ENCODE measurements at regions not wholly inside any gene's neighbourhood (a gene's known extent, or its start where the extent isn't known, plus 50 kb on each side); places are given as distances from the start of the nearest gene placed in this dataset.

DNA sequence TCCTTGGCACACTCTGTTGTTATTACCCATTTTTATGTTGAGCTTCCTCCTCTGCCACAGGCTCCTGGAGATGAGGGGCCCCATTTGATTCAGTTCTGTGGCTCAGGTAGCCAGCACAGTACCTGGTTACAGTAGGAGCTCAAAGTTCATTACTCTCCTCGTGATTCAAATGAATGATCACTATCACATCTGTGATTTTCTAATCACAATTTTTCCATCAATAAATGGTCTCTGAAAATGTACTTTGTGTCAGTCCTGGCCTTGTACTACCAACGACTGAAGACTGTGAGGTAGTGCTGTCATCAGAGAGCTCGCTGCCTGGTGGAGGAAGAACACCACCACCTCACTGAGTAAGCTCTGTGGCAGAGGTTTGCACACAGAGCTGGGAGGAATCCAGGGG lies 106.8 kb upstream of the JUN start:
- Histone ChIP-seq H3K27me3 (ENCODE audit: insufficient read depth, low read length, poor library complexity) (no peaks in the 10 kb centered on the region), H3K79me1 (ENCODE audit: low read length) (no peaks in the 10 kb centered on the region)
- WGBS (ENCODE audit: extremely low coverage, insufficient coverage, low lambda C conversion rate) = no CpG with 5 or more reads among the region's 3 CpGs

DNA sequence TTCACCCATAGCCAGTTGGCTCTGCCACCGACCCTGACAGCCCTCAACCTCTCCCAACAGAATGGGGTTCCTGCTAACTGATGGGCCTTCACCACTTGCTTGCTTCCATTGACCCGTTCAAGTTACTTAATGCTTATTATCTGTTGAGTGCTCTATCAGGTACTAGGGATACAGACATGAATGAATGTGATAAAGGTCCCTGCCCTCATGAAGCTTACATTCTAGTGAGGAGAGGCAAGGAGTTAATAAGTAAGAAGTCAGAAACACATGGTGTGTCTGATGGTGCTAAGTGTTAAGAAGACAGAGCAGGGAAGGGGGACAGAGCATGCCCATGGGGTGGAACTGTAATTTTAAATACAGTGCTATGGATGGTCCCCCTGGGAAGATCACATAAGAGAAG lies 107.5 kb upstream of the JUN start:
- Histone ChIP-seq H3K36me3 (ENCODE audit: control insufficient read depth, insufficient read depth, low read length) (no peaks in the 10 kb centered on the region), H3K27ac (ENCODE audit: low read depth, low read length) (no peak overlapping the region), H3K18ac (ENCODE audit: low read length) (no peak overlapping the region), H3K4me2 (ENCODE audit: low read length) (no peak overlapping the region), H2BK5ac (ENCODE audit: low read length) (no peak overlapping the region), H3K9ac (ENCODE audit: low read length) (no peak overlapping the region), H3K4ac (ENCODE audit: low read depth, low read length) (no peak overlapping the region), H2AK5ac (ENCODE audit: low read length) (no peak overlapping the region), H3K79me1 (ENCODE audit: low read length) (no peaks in the 10 kb centered on the region), H4K8ac (ENCODE audit: low read depth, low read length) (no peak overlapping the region), H2BK15ac (replicated peaks; ENCODE audit: low read depth) (no peak overlapping the region), H2BK120ac (ENCODE audit: low read depth, low read length) (no peak overlapping the region), H4K5ac (ENCODE audit: low read length) (no peak overlapping the region), H3K23ac (ENCODE audit: low read length) (no peak overlapping the region), H3K4me1 (ENCODE audit: control insufficient read depth, low read depth, low read length) (peaks cover 4% of the 10 kb centered on the region), H3K27me3 (ENCODE audit: insufficient read depth, low read length, poor library complexity) (no peaks in the 10 kb centered on the region), H3K79me2 (ENCODE audit: control insufficient read depth, insufficient read depth, low read length) (no peaks in the 10 kb centered on the region), H3K56ac (ENCODE audit: low read length) (no peak overlapping the region), H3K4me3 (ENCODE audit: low read length) (no peak overlapping the region)
- no CpG with 5 or more reads among the region's 2 CpGs for WGBS (ENCODE audit: extremely low coverage, insufficient coverage, low lambda C conversion rate)
- no peak for DNase-seq

More for the DNA sequence above, 106.8 kb upstream of the JUN start:
- DNase-seq = no peak
- H4K8ac ChIP-seq (ENCODE audit: low read depth, low read length) = no peak overlapping the region
- H3K27ac ChIP-seq (ENCODE audit: low read depth, low read length) = no peak overlapping the region
- no peak overlapping the region for H3K18ac ChIP-seq (ENCODE audit: low read length)
- no peaks in the 10 kb centered on the region for H3K36me3 ChIP-seq (ENCODE audit: control insufficient read depth, insufficient read depth, low read length)
- H3K79me2 ChIP-seq (ENCODE audit: control insufficient read depth, insufficient read depth, low read length) = no peaks in the 10 kb centered on the region
- H3K56ac ChIP-seq (ENCODE audit: low read length) = no peak overlapping the region
- no peak overlapping the region for H2BK120ac ChIP-seq (ENCODE audit: low read depth, low read length)
- no peak overlapping the region for H3K23ac ChIP-seq (ENCODE audit: low read length)
- H3K4ac ChIP-seq (ENCODE audit: low read depth, low read length) = no peak overlapping the region
- H3K4me1 ChIP-seq (ENCODE audit: control insufficient read depth, low read depth, low read length) = no peaks in the 10 kb centered on the region
- no peak overlapping the region for H2BK15ac ChIP-seq (replicated peaks; ENCODE audit: low read depth)
- H3K9ac ChIP-seq (ENCODE audit: low read length) = no peak overlapping the region
- no peak overlapping the region for H2BK5ac ChIP-seq (ENCODE audit: low read length)
- H2AK5ac ChIP-seq (ENCODE audit: low read length) = no peak overlapping the region
- no peak overlapping the region for H3K4me3 ChIP-seq (ENCODE audit: low read length)
- H3K4me2 ChIP-seq (ENCODE audit: low read length) = no peak overlapping the region
- H4K5ac ChIP-seq (ENCODE audit: low read length) = no peak overlapping the region

DNA sequence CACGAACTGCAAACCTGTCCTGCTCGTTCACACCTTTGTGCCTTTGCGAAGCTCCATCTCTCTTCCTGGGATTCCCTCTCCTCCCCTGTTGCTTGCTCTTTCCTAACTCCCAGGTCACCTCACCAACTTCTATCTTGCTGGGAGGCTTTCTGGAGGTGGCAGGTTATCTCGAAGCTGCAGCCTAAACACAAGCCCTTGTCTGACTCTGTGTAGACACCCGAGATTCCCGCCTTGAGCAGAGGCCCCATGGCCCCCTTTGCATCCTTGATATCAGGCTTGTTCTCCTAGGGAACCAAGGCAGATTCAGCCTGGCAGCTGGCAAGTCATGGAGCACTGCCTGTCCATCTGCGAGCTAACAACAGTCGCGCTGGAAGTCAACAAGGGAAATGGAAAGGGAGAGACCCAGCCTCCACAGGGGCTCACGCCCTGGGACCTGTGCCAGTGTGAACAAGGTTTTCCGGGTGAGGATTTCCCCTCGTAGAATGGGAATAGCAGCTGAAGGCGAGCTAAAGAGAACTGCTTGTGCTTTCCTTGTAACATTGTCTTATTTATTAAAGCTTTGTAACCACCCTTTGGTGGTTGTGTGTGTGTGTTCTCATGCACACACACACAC lies 109.5 kb upstream of the JUN start:
- Histone ChIP-seq H3K18ac (ENCODE audit: low read length) (no peak overlapping the region), H3K4me2 (ENCODE audit: low read length) (no peak overlapping the region), H4K5ac (ENCODE audit: low read length) (no peak overlapping the region), H2BK5ac (ENCODE audit: low read length) (no peak overlapping the region), H3K79me1 (ENCODE audit: low read length) (no peaks in the 10 kb centered on the region), H3K27ac (ENCODE audit: low read depth, low read length) (no peak overlapping the region), H3K56ac (ENCODE audit: low read length) (no peak overlapping the region), H3K9ac (ENCODE audit: low read length) (no peak overlapping the region), H3K79me2 (ENCODE audit: control insufficient read depth, insufficient read depth, low read length) (no peaks in the 10 kb centered on the region), H3K23ac (ENCODE audit: low read length) (no peak overlapping the region), H3K4ac (ENCODE audit: low read depth, low read length) (no peak overlapping the region), H2BK15ac (replicated peaks; ENCODE audit: low read depth) (no peak overlapping the region), H3K27me3 (ENCODE audit: insufficient read depth, low read length, poor library complexity) (no peaks in the 10 kb centered on the region), H2BK120ac (ENCODE audit: low read depth, low read length) (no peak overlapping the region), H3K4me1 (ENCODE audit: control insufficient read depth, low read depth, low read length) (peaks cover 6% of the 10 kb centered on the region), H3K4me3 (ENCODE audit: low read length) (no peak overlapping the region), H2AK5ac (ENCODE audit: low read length) (no peak overlapping the region), H3K36me3 (ENCODE audit: control insufficient read depth, insufficient read depth, low read length) (no peaks in the 10 kb centered on the region), H4K8ac (ENCODE audit: low read depth, low read length) (no peak overlapping the region)
- no peak for DNase-seq
- WGBS (ENCODE audit: extremely low coverage, insufficient coverage, low lambda C conversion rate) = no CpG with 5 or more reads among the region's 13 CpGs

DNA sequence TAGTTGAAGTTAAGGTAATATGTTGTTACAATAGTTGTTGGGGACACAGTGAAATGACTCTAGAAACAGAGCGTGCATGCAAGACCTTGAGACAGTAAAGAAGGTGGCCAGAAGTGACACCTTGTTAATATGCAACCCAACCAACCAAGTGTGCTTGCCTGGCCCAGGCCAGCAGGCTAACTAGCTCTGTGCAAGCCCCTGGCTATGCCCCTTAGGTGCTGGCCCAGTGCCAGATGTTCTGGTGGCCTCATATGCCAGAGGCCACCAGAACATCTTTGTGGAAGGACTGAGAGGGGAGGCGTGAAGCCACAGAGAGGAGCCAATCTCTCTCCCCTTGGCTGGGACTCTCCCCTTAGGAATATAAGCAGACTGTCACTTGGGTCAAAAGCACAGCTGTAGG lies 111.2 kb upstream of the JUN start:
- Histone ChIP-seq H3K9ac (ENCODE audit: low read length) (no peak overlapping the region), H3K4me1 (ENCODE audit: control insufficient read depth, low read depth, low read length) (peaks cover 9% of the 10 kb centered on the region), H3K27me3 (ENCODE audit: insufficient read depth, low read length, poor library complexity) (no peaks in the 10 kb centered on the region), H3K79me2 (ENCODE audit: control insufficient read depth, insufficient read depth, low read length) (no peaks in the 10 kb centered on the region), H3K18ac (ENCODE audit: low read length) (no peak overlapping the region), H3K79me1 (ENCODE audit: low read length) (no peaks in the 10 kb centered on the region), H2BK15ac (replicated peaks; ENCODE audit: low read depth) (no peak overlapping the region), H3K36me3 (ENCODE audit: control insufficient read depth, insufficient read depth, low read length) (no peaks in the 10 kb centered on the region), H2BK120ac (ENCODE audit: low read depth, low read length) (no peak overlapping the region), H2AK5ac (ENCODE audit: low read length) (no peak overlapping the region), H3K27ac (ENCODE audit: low read depth, low read length) (no peak overlapping the region), H3K4me3 (ENCODE audit: low read length) (no peak overlapping the region), H3K23ac (ENCODE audit: low read length) (no peak overlapping the region), H2BK5ac (ENCODE audit: low read length) (no peak overlapping the region), H3K56ac (ENCODE audit: low read length) (no peak overlapping the region), H4K5ac (ENCODE audit: low read length) (no peak overlapping the region), H3K4ac (ENCODE audit: low read depth, low read length) (no peak overlapping the region), H4K8ac (ENCODE audit: low read depth, low read length) (no peak overlapping the region), H3K4me2 (ENCODE audit: low read length) (no peak overlapping the region)
- no CpG with 5 or more reads among the region's 2 CpGs for WGBS (ENCODE audit: extremely low coverage, insufficient coverage, low lambda C conversion rate)
- DNase-seq = no peak

DNA sequence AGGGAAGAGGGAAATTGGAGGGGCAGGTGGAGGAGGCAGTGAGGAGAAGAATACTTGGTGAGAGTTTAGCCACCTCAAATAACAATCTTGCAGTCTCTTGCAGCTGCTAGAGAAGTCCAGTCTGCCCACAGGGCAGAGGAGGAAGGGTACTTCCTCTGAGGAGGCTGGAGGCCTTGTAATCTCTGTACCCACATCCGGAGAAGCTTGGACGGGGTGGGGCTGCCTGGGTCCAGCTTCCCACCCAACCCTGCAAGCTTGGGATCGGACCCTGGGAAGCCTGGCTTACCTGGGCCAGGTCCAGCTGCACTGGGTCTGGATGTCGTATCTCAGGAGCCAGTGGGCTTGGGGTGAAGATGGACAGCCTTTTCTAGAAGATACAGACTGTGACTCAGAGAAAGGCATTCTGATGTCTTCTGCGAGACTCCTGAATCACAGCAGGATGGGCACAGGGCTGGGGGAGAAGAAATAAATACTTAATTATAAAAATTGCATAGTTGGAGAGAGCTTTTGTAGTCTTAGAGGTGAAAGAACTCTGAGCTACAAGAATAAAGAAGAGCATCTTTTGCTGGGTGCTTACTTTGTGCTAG lies 111.8 kb upstream of the JUN start:
- no peaks in the 10 kb centered on the region for H3K27me3 ChIP-seq (ENCODE audit: insufficient read depth, low read length, poor library complexity)
- no peak overlapping the region for H3K4me3 ChIP-seq (ENCODE audit: low read length)
- H3K79me1 ChIP-seq (ENCODE audit: low read length) = no peaks in the 10 kb centered on the region
- no peak overlapping the region for H3K4ac ChIP-seq (ENCODE audit: low read depth, low read length)
- no peak overlapping the region for H3K23ac ChIP-seq (ENCODE audit: low read length)
- no peak overlapping the region for H3K27ac ChIP-seq (ENCODE audit: low read depth, low read length)
- H3K9ac ChIP-seq (ENCODE audit: low read length) = no peak overlapping the region
- no CpG with 5 or more reads among the region's 5 CpGs for WGBS (ENCODE audit: extremely low coverage, insufficient coverage, low lambda C conversion rate)
- H3K4me2 ChIP-seq (ENCODE audit: low read length) = no peak overlapping the region
- H3K18ac ChIP-seq (ENCODE audit: low read length) = no peak overlapping the region
- no peak overlapping the region for H4K5ac ChIP-seq (ENCODE audit: low read length)
- H4K8ac ChIP-seq (ENCODE audit: low read depth, low read length) = no peak overlapping the region
- peaks cover 9% of the 10 kb centered on the region for H3K4me1 ChIP-seq (ENCODE audit: control insufficient read depth, low read depth, low read length)
- H2BK5ac ChIP-seq (ENCODE audit: low read length) = no peak overlapping the region
- H3K56ac ChIP-seq (ENCODE audit: low read length) = no peak overlapping the region
- H2BK15ac ChIP-seq (replicated peaks; ENCODE audit: low read depth) = no peak overlapping the region
- no peak overlapping the region for H2BK120ac ChIP-seq (ENCODE audit: low read depth, low read length)
- no peak for DNase-seq
- H3K79me2 ChIP-seq (ENCODE audit: control insufficient read depth, insufficient read depth, low read length) = no peaks in the 10 kb centered on the region
- no peak overlapping the region for H2AK5ac ChIP-seq (ENCODE audit: low read length)
- no peaks in the 10 kb centered on the region for H3K36me3 ChIP-seq (ENCODE audit: control insufficient read depth, insufficient read depth, low read length)

All from mesendoderm (in vitro differentiated cells).